B cell (primary cell): ENCODE measurements at regions not wholly inside any gene's neighbourhood (a gene's known extent, or its start where the extent isn't known, plus 50 kb on each side); places are given as distances from the start of the nearest gene placed in this dataset.
"Not testable (repeated sequence)": the region's sequence is repeated elsewhere in the genome, so short reads cannot be mapped to it uniquely, and the experiment has no call there.

Experiments used
- ATAC-seq: fragments of 200-7000 bp; cut with Tn5 transposase; one replicate; pipeline ENCODE4 v1.10.0; 2021; ENCODE audit warnings: low read depth, mild to moderate bottlenecking, moderate number of reproducible peaks, moderate library complexity
- CTCF ChIA-PET: fragments of 350-600 bp; sonication (Branson Sonifier 250); formaldehyde crosslinking; loops from one replicate; lab custom pipeline; 2021; ENCODE audit warnings: antibody characterized with exemption, inconsistent platforms; lab: Charles Lee
- POLR2A ChIA-PET: fragments of 350-600 bp; sonication (Branson Sonifier 250); formaldehyde crosslinking; loops from one replicate; lab custom pipeline; 2021; ENCODE audit warnings: antibody characterized with exemption; lab: Charles Lee
- DNase-seq: peaks from one replicate; pipeline ENCODE4 v3.0.0; 2013
- H2AFZ ChIP-seq: 2 replicates; pipeline ENCODE4 v1.6.1; 2012; ENCODE audit warnings: mild to moderate bottlenecking, low read depth, low read length; ENCODE audit not compliant: insufficient read depth, poor library complexity, severe bottlenecking
- H3K27ac ChIP-seq, 2 donors: 1 replicate in 1 of 2; 2 replicates in 1 of 2; pipeline ENCODE4 v1.5.1; 2012 to 2013; ENCODE audit warnings: low read length in 2 of 2, mild to moderate bottlenecking in 2 of 2, moderate library complexity in 1 of 2
- H3K27me3 ChIP-seq, 4 experiments: fragments of 200-600 bp in 1 of 4; sonication (generic) in 1 of 4; replicated peaks in 1 of 4; 1 replicate in 2 of 4; 2 replicates in 2 of 4; pipeline versions ENCODE4 v1.6.1 to v1.7.0; 2013 to 2016; ENCODE audit warnings: low read length in 3 of 4, mild to moderate bottlenecking in 2 of 4, mixed read lengths in 1 of 4, moderate library complexity in 1 of 4; ENCODE audit not compliant: insufficient read depth in 4 of 4, control insufficient read depth in 3 of 4; ENCODE audit errors: control extremely low read depth in 1 of 4
- H3K36me3 ChIP-seq, 2 experiments: replicated peaks in 1 of 2; 1 replicate in 1 of 2; 2 replicates in 1 of 2; pipeline versions ENCODE4 v1.6.1 to v1.7.1; 2013; ENCODE audit warnings: low read length in 1 of 2; ENCODE audit not compliant: insufficient read depth in 2 of 2, control insufficient read depth in 1 of 2; ENCODE audit errors: control extremely low read depth in 1 of 2, extremely low read depth in 1 of 2
- H3K4me1 ChIP-seq, 2 donors: fragments of 200-600 bp in 1 of 2; sonication (generic) in 1 of 2; 1 replicate in 1 of 2; 2 replicates in 1 of 2; pipeline versions ENCODE4 v1.5.1 to v1.6.1; 2013 to 2017; ENCODE audit warnings: low read length in 2 of 2; ENCODE audit not compliant: control insufficient read depth in 2 of 2, insufficient read depth in 2 of 2
- H3K4me2 ChIP-seq: replicated peaks from 2 replicates; pipeline ENCODE3; 2012; ENCODE audit warnings: mild to moderate bottlenecking, low read depth, low read length; ENCODE audit not compliant: poor library complexity, severe bottlenecking
- H3K4me3 ChIP-seq, 5 experiments: fragments of 200-600 bp in 1 of 5; sonication (generic) in 1 of 5; 1 replicate in 3 of 5; 2 replicates in 2 of 5; pipeline versions ENCODE4 v1.5.1 to v1.7.0; 2011 to 2016; ENCODE audit warnings: low read length in 4 of 5, mild to moderate bottlenecking in 4 of 5, low read depth in 2 of 5, control low read depth in 1 of 5, moderate library complexity in 1 of 5; ENCODE audit not compliant: insufficient read depth in 1 of 5; ENCODE audit errors: control extremely low read depth in 1 of 5, extremely low read depth in 1 of 5
- H3K79me2 ChIP-seq: fragments of 200-600 bp; sonication (generic); one replicate; pipeline ENCODE4 v1.6.0; 2016; ENCODE audit warnings: low read length; ENCODE audit not compliant: control insufficient read depth, insufficient read depth
- H3K9ac ChIP-seq: fragments of 200-600 bp; sonication (generic); 2 replicates; pipeline ENCODE4 v1.6.1; 2017; ENCODE audit warnings: mild to moderate bottlenecking, low read length, moderate library complexity
- H3K9me3 ChIP-seq, 3 donors: one replicate each; pipeline versions ENCODE4 v1.6.1 to v1.7.1; 2013; ENCODE audit warnings: low read length in 2 of 3; ENCODE audit not compliant: control insufficient read depth in 2 of 3, insufficient read depth in 1 of 3; ENCODE audit errors: control extremely low read depth in 1 of 3
- H4K20me1 ChIP-seq: 2 replicates; pipeline ENCODE4 v1.6.0; 2012; ENCODE audit warnings: mild to moderate bottlenecking, low read length; ENCODE audit not compliant: insufficient read depth, control insufficient read depth, poor library complexity, severe bottlenecking
- H3K27ac Mint-ChIP-seq: one replicate; pipeline ENCODE4 v1.8.0; 2021; ENCODE audit warnings: mixed read lengths
- H3K27me3 Mint-ChIP-seq: one replicate; pipeline ENCODE4 v1.8.0; 2021; ENCODE audit warnings: mixed read lengths
- H3K4me1 Mint-ChIP-seq: one replicate; pipeline ENCODE4 v1.8.0; 2021; ENCODE audit warnings: mixed read lengths
- H3K4me3 Mint-ChIP-seq: one replicate; pipeline ENCODE4 v1.8.0; 2021; ENCODE audit warnings: mixed read lengths
- H3K9me3 Mint-ChIP-seq: one replicate; pipeline ENCODE4 v1.8.0; 2022; ENCODE audit warnings: mixed read lengths; ENCODE audit not compliant: insufficient read depth
- CTCF ChIP-seq: fragments of 200-600 bp; IDR thresholded peaks from one replicate; pipeline ENCODE4 v1.8.0; 2022; ENCODE audit warnings: antibody characterized with exemption, mild to moderate bottlenecking
- EZH2 ChIP-seq: IDR thresholded peaks from 2 replicates; pipeline ENCODE4 v1.6.1; 2012; ENCODE audit warnings: borderline replicate concordance, low read depth, mild to moderate bottlenecking, moderate library complexity, low read length; ENCODE audit not compliant: insufficient read depth, poor library complexity, severe bottlenecking
- WGBS: methylation state at CpG from one replicate; pipeline ENCODE4 v1.1.5; 2013; ENCODE audit warnings: missing lambda C conversion rate; ENCODE audit not compliant: insufficient coverage; 5-methylcytosine and 5-hydroxymethylcytosine counted together
- intact Hi-C: fragments of 100-400 bp; cut with micrococcal nuclease; formaldehyde crosslinking; loops from one replicate; pipeline ENCODE4 v1.10.0; 2022

- H3K27ac Mint-ChIP-seq = no peak overlapping the region
- peaks cover 7% of the 10 kb centered on the region for H3K9me3 Mint-ChIP-seq
Measured at GRCh38 chr7:97439637-97440214, 292.2 kb upstream of the TAC1 start.

GRCh38 chr7:97446361-97446760, 285.5 kb upstream of the TAC1 start:
- H3K27ac ChIP-seq = no peak overlapping the region
- Mint-ChIP-seq H3K4me1 (no peaks in the 10 kb centered on the region), H3K9me3 (peaks cover 8% of the 10 kb centered on the region), H3K27me3 (no peaks in the 10 kb centered on the region), H3K4me3 (no peak overlapping the region), H3K27ac (no peak overlapping the region)
- TF ChIP-seq CTCF (no peak), EZH2 (no peak)
- no peaks in the 10 kb centered on the region for H4K20me1 ChIP-seq
- intact Hi-C loops = no loop called here
- H3K27me3 ChIP-seq = no peaks in the 10 kb centered on the region
- H3K9me3 ChIP-seq = peaks cover 0 to 3% (median 0%) of the 10 kb centered on the region in 3 donors
- 73% methylated on average over 4 of the region's 5 CpGs for WGBS
- ATAC-seq = no peak
- CTCF ChIA-PET = no interaction called here
- no peaks in the 10 kb centered on the region for H3K4me1 ChIP-seq
- H3K9ac ChIP-seq = no peak overlapping the region
- no peak overlapping the region for H2AFZ ChIP-seq
- H3K79me2 ChIP-seq = no peaks in the 10 kb centered on the region
- POLR2A ChIA-PET = no interaction called here
- H3K4me2 ChIP-seq = no peak overlapping the region
- no peak overlapping the region for H3K4me3 ChIP-seq
- H3K36me3 ChIP-seq = no peaks in the 10 kb centered on the region
- DNase-seq = no peak

More at GRCh38 chr7:97439637-97440214, 292.2 kb upstream of the TAC1 start:
- ChIA-PET POLR2A (no interaction called here), CTCF (no interaction called here)
- Histone ChIP-seq H3K4me2 (no peak overlapping the region), H3K4me3 (no peak overlapping the region), H3K4me1 (no peaks in the 10 kb centered on the region), H3K9ac (no peak overlapping the region), H3K36me3 (no peaks in the 10 kb centered on the region), H3K9me3 (peaks cover 1 to 14% (median 6%) of the 10 kb centered on the region in 3 donors), H3K27ac (no peak overlapping the region), H4K20me1 (no peaks in the 10 kb centered on the region), H3K79me2 (no peaks in the 10 kb centered on the region), H3K27me3 (no peaks in the 10 kb centered on the region), H2AFZ (no peak overlapping the region)
- Mint-ChIP-seq H3K27me3 (no peaks in the 10 kb centered on the region), H3K4me1 (no peaks in the 10 kb centered on the region), H3K4me3 (no peak overlapping the region)
- ATAC-seq (no peak), DNase-seq (no peak)
- intact Hi-C loops = no loop called here
- 86% methylated on average over 1 of the region's 5 CpGs for WGBS
- TF ChIP-seq CTCF (no peak), EZH2 (no peak)

- H3K4me2 ChIP-seq, ATAC-seq, DNase-seq, H3K27ac Mint-ChIP-seq, H3K9me3 Mint-ChIP-seq, POLR2A ChIA-PET, H3K4me1 ChIP-seq, H3K9me3 ChIP-seq, intact Hi-C loops, H3K27me3 Mint-ChIP-seq, CTCF ChIA-PET, H3K9ac ChIP-seq, H3K27ac ChIP-seq, H3K27me3 ChIP-seq, H3K4me3 Mint-ChIP-seq, H4K20me1 ChIP-seq, H3K36me3 ChIP-seq, H3K4me1 Mint-ChIP-seq, H3K79me2 ChIP-seq, H3K4me3 ChIP-seq, H2AFZ ChIP-seq: not testable (repeated sequence)
- WGBS = no CpG with 5 or more reads among the region's 3 CpGs
Measured at GRCh38 chr7:97449448-97449847, 282.4 kb upstream of the TAC1 start.
